Small intestine (tissue), 7 donors: ENCODE measurements at regions not wholly inside any gene's neighbourhood (a gene's known extent, or its start where the extent isn't known, plus 50 kb on each side); places are given as distances from the start of the nearest gene placed in this dataset.

ENCODE experiments used
- DNase-seq, 2 donors: peaks; one replicate each; pipeline versions ENCODE4 v3.0.0 to v3.0.0-alpha.2; 2013
- FAIRE-seq: peaks from 2 replicates; lab custom pipeline; 2012; peaks lifted over from hg19 to GRCh38; lab: Jason Lieb, UNC
- H3K27ac ChIP-seq, 3 donors: one replicate each; pipeline ENCODE4 v1.5.1; 2013; ENCODE audit warnings: low read length in 2 of 3, mild to moderate bottlenecking in 2 of 3, control low read depth in 1 of 3, inconsistent platforms in 1 of 3, low read depth in 1 of 3, moderate library complexity in 1 of 3
- H3K27me3 ChIP-seq, 3 donors: one replicate each; pipeline ENCODE4 v1.6.1; 2013; ENCODE audit warnings: low read length in 3 of 3, inconsistent platforms in 1 of 3; ENCODE audit not compliant: control insufficient read depth in 3 of 3, insufficient read depth in 3 of 3
- H3K36me3 ChIP-seq, 3 donors: one replicate each; pipeline ENCODE4 v1.6.1; 2013; ENCODE audit warnings: low read length in 3 of 3, inconsistent platforms in 1 of 3, low read depth in 1 of 3, mild to moderate bottlenecking in 1 of 3, moderate library complexity in 1 of 3; ENCODE audit not compliant: control insufficient read depth in 3 of 3, insufficient read depth in 2 of 3
- H3K4me1 ChIP-seq, 3 donors: one replicate each; pipeline ENCODE4 v1.6.1; 2013; ENCODE audit warnings: low read length in 2 of 3, inconsistent platforms in 1 of 3, low read depth in 1 of 3, mild to moderate bottlenecking in 1 of 3, moderate library complexity in 1 of 3; ENCODE audit not compliant: control insufficient read depth in 3 of 3, insufficient read depth in 2 of 3
- H3K4me3 ChIP-seq, 3 donors: one replicate each; pipeline ENCODE4 v1.5.1; 2013; ENCODE audit warnings: low read length in 3 of 3, control low read depth in 1 of 3, inconsistent platforms in 1 of 3, low read depth in 1 of 3, mild to moderate bottlenecking in 1 of 3, moderate library complexity in 1 of 3
- H3K9me3 ChIP-seq, 2 donors: one replicate each; pipeline ENCODE4 v1.6.1; 2013; ENCODE audit warnings: low read depth in 1 of 2, low read length in 1 of 2; ENCODE audit not compliant: control insufficient read depth in 2 of 2, insufficient read depth in 1 of 2
- WGBS, 3 donors: extraction: QIAGEN DNeasy Blood & Tissue Kit; methylation state at CpG; one replicate each; pipeline ENCODE4 v1.1.7; 2013; 5-methylcytosine and 5-hydroxymethylcytosine counted together
- donor health status: healthy with polysubstance abuse.
- donor health status: control.
- donor health status: control.
- donor health status: Bipolar disorder and iron deficiency.
- donor health status: healthy.

DNA sequence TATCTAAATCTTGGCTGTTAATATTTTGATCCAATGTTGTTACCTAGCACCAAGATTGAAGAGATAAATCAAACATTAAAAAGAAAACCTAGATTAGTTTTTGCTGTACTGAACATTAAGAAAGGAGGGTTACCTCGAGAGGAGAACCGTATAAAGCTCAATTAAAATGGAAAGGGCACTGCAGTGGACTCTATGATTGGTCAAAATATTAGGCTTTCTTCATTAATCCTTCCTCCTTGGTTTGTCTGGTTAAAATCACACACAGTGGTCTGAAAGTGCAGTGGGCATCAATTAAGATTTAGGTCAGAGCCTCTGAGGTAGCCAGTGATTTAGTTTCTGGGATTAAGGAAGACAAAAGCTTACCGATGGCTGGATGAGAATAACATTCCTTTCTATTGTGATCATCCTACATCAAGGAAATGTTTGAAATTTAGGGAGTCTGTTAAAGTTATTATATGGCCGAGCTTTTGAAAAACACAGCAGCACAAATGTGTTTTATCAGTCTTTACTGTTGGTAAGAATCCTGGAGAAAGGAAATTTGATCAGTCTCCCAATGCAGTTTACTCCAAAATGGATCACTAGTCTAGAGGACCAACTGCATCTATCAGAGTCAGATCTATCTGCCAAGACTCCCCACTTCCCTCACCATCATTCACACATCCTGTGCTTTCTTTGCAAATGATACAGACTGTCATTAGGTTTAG, 134.6 kb upstream of the NEDD9 start:
- Histone ChIP-seq H3K9me3 (no peaks in the 10 kb centered on the region), H3K4me3 (no peak overlapping the region), H3K27me3 (no peaks in the 10 kb centered on the region), H3K36me3 (no peaks in the 10 kb centered on the region), H3K27ac (peak overlapping the region in 1 of 3 donors; percentile 32), H3K4me1 (peaks cover 2 to 15% (median 3%) of the 10 kb centered on the region in 3 donors)
- no peak for FAIRE-seq
- no peak for DNase-seq
- WGBS, 3 donors = 51 to 61% (median 59%) methylated on average over 4 of the region's 4 CpGs

GRCh38 chr6:11366183-11366933, 133.9 kb upstream of the NEDD9 start:
- Histone ChIP-seq H3K4me3 (no peak overlapping the region), H3K27ac (peak overlapping the region in 1 of 3 donors; percentile 61), H3K9me3 (no peaks in the 10 kb centered on the region), H3K27me3 (no peaks in the 10 kb centered on the region), H3K4me1 (peaks cover 2 to 15% (median 3%) of the 10 kb centered on the region in 3 donors), H3K36me3 (no peaks in the 10 kb centered on the region)
- FAIRE-seq (no peak), DNase-seq (no peak)
- 58 to 77% (median 63%) methylated on average over 7 of the region's 7 CpGs for WGBS, 3 donors

DNA sequence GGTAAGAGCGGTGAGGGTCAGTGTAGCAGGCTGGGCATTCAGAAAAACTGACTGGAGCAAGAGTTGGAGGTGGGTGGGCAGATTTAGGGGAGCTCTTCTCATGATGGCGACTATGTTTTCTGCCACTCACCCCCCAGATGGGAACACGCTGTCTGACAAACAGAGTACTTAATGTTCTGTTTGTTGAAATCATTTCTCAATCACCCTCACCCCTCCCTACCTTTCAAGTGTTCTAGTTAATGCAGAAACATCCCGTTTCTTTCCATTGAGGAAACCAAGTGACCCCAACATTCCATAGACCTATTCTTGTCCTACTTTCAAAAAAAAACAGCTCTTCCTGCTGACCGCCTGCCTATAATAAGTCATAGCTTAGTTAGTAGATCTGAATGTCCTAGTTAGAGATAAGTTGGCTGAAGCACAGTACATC, 132.5 kb upstream of the NEDD9 start:
- Histone ChIP-seq H3K4me1 (peaks cover 2 to 15% (median 3%) of the 10 kb centered on the region in 3 donors), H3K9me3 (peaks cover 0 to 6% of the 10 kb centered on the region in 2 donors), H3K36me3 (no peaks in the 10 kb centered on the region), H3K27ac (peak overlapping the region in 1 of 3 donors; percentile 81), H3K27me3 (no peaks in the 10 kb centered on the region), H3K4me3 (no peak overlapping the region)
- FAIRE-seq = no peak
- no peak for DNase-seq
- 80 to 87% (median 86%) methylated on average over 5 of the region's 5 CpGs for WGBS, 3 donors

- 44 to 55% (median 53%) methylated on average over 2 of the region's 2 CpGs for WGBS, 3 donors
Measured at GRCh38 chr6:11363881-11364576, 131.6 kb upstream of the NEDD9 start.

GRCh38 chr6:11362564-11362963, 130.1 kb upstream of the NEDD9 start:
- FAIRE-seq = no peak
- H3K4me3 ChIP-seq = no peak overlapping the region

More at GRCh38 chr6:11363881-11364576, 131.6 kb upstream of the NEDD9 start:
- no peaks in the 10 kb centered on the region for H3K27me3 ChIP-seq
- H3K27ac ChIP-seq = peak overlapping the region in 1 of 3 donors; percentile 63
- peaks cover 0 to 6% of the 10 kb centered on the region in 2 donors for H3K9me3 ChIP-seq
- H3K4me3 ChIP-seq = no peak overlapping the region
- peaks cover 2 to 15% (median 3%) of the 10 kb centered on the region in 3 donors for H3K4me1 ChIP-seq
- H3K36me3 ChIP-seq = no peaks in the 10 kb centered on the region
- DNase-seq = no peak
- no peak for FAIRE-seq

GRCh38 chr6:11358904-11359830, 126.7 kb upstream of the NEDD9 start:
- peaks cover 0 to 6% of the 10 kb centered on the region in 2 donors for H3K9me3 ChIP-seq
- DNase-seq (no peak), FAIRE-seq (no peak)
- H3K27ac ChIP-seq = no peak overlapping the region
- 82 to 91% (median 85%) methylated on average over 4 of the region's 4 CpGs for WGBS, 3 donors
- H3K4me3 ChIP-seq = no peak overlapping the region
- H3K4me1 ChIP-seq = peaks cover 0 to 7% (median 2%) of the 10 kb centered on the region in 3 donors
- no peaks in the 10 kb centered on the region for H3K36me3 ChIP-seq
- H3K27me3 ChIP-seq = no peaks in the 10 kb centered on the region

More at GRCh38 chr6:11362564-11362963, 130.1 kb upstream of the NEDD9 start:
- 65 to 85% (median 73%) methylated on average over 1 of the region's 1 CpG for WGBS, 3 donors
- Histone ChIP-seq H3K27me3 (no peaks in the 10 kb centered on the region), H3K9me3 (peaks cover 0 to 6% of the 10 kb centered on the region in 2 donors), H3K27ac (no peak overlapping the region), H3K36me3 (no peaks in the 10 kb centered on the region), H3K4me1 (peaks cover under 1 to 11% (median 3%) of the 10 kb centered on the region in 3 donors)
- DNase-seq = no peak

- Histone ChIP-seq H3K27me3 (no peaks in the 10 kb centered on the region), H3K27ac (peak overlapping the region in 2 of 3 donors; percentile 36 to 83), H3K4me3 (no peak overlapping the region), H3K36me3 (no peaks in the 10 kb centered on the region), H3K9me3 (peaks cover 0 to 6% of the 10 kb centered on the region in 2 donors), H3K4me1 (peaks cover 0 to 11% (median 2%) of the 10 kb centered on the region in 3 donors)
- no peak for FAIRE-seq
- DNase-seq = peak in 1 of 2 donors; percentile 20
- WGBS, 3 donors = 87 to 88% (median 87%) methylated on average over 7 of the region's 7 CpGs
Measured at GRCh38 chr6:11357285-11357684, 124.8 kb upstream of the NEDD9 start.
